LNCaP clone FGC (cell line): ENCODE measurements at regions not wholly inside any gene's neighbourhood (a gene's known extent, or its start where the extent isn't known, plus 50 kb on each side); places are given as distances from the start of the nearest gene placed in this dataset.

Experiments
- DNase-seq: peaks from one replicate; pipeline ENCODE4 v3.0.0-alpha.2; 2011; ENCODE audit warnings: low read depth
- H3K4me3 ChIP-seq: 2 replicates; pipeline ENCODE4 v1.5.1; 2011; ENCODE audit warnings: mild to moderate bottlenecking, low read depth, low read length, control low read depth
- TF ChIP-seq, protein P1 (sequence below): IDR thresholded peaks from 2 replicates; pipeline ENCODE4 v1.5.1; 2012; ENCODE audit warnings: mild to moderate bottlenecking; ENCODE audit not compliant: control insufficient read depth, insufficient read depth; ENCODE audit errors: extremely low read depth

DNA sequence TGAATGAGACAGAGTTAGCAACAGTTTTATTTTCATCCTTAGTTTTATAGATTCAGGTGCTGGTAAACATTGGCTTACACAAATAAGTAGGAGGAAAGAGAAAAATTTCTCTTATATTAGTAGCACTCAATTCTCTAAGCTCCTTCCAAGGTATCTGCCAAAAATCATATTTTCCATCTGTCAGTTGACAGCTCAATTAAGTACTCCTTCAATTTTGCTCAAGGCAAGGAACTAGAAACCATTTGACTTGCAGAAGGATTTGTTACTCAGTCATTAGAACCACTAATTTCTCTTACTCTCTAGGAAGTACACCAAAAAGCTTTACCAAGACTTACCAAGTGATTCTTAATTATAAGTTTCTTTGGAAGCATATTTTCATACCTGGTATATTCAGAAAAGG lies 101.4 kb upstream of the ATP8B1 start:
- DNase-seq = no peak
- H3K4me3 ChIP-seq = no peak overlapping the region
- TF ChIP-seq, protein P1, sequence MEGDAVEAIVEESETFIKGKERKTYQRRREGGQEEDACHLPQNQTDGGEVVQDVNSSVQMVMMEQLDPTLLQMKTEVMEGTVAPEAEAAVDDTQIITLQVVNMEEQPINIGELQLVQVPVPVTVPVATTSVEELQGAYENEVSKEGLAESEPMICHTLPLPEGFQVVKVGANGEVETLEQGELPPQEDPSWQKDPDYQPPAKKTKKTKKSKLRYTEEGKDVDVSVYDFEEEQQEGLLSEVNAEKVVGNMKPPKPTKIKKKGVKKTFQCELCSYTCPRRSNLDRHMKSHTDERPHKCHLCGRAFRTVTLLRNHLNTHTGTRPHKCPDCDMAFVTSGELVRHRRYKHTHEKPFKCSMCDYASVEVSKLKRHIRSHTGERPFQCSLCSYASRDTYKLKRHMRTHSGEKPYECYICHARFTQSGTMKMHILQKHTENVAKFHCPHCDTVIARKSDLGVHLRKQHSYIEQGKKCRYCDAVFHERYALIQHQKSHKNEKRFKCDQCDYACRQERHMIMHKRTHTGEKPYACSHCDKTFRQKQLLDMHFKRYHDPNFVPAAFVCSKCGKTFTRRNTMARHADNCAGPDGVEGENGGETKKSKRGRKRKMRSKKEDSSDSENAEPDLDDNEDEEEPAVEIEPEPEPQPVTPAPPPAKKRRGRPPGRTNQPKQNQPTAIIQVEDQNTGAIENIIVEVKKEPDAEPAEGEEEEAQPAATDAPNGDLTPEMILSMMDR = no peak

DNA sequence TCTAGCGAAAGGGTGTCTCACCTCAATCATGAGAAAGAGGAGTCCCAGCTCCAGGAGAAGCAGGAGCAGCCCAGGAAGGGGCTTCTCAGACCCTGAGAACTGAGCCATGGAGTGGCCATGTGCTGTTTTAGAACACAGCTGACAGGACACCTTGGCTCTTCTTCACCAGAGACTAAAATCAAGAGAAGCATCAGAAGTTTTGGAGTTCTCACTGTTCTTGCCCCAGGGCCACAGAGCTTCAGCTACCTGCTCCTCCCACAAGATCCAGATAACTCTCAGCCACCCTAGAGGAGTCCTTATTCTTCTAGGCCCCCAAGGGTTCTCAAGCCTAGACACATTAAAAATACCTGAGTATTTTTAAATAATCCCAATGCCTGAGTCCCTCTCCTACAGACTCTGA lies 99.6 kb upstream of the ATP8B1 start:
- H3K4me3 ChIP-seq = no peak overlapping the region
- DNase-seq = no peak
- TF ChIP-seq, protein P1 = no peak

GRCh38 chr18:57901825-57902589 lies 98.9 kb upstream of the ATP8B1 start:
- H3K4me3 ChIP-seq = no peak overlapping the region
- TF ChIP-seq, protein P1 = no peak
- DNase-seq = no peak

DNA sequence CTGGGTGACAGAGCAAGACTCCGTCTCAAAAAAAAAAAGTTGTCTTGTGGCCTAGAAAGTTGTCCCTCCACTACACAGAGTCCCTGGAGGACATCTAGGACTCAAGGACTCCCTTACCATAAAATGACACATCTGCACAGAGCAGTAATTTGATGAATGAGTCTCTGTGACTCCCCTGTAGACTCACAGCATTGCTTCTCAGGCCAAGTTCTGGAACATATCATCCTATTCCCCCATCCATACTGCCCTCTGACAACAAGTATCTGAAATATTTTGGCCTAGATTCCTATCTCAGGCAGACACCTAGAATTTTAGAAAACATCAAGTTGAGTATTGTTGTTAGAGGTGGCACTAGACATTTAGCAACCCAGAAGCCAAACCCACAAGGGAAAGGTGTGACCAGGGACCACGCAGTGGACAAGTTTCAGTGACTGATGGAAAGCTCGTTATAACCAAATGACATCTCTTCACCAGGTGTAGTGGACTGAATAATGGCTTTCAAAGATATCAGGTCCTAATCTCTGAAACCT lies 97.9 kb upstream of the ATP8B1 start:
- H3K4me3 ChIP-seq = no peak overlapping the region
- no peak for DNase-seq
- TF ChIP-seq, protein P1 = no peak

GRCh38 chr18:57898506-57899124 lies 95.5 kb upstream of the ATP8B1 start:
- TF ChIP-seq, protein P1 = no peak
- DNase-seq = no peak
- H3K4me3 ChIP-seq = no peak overlapping the region

DNA sequence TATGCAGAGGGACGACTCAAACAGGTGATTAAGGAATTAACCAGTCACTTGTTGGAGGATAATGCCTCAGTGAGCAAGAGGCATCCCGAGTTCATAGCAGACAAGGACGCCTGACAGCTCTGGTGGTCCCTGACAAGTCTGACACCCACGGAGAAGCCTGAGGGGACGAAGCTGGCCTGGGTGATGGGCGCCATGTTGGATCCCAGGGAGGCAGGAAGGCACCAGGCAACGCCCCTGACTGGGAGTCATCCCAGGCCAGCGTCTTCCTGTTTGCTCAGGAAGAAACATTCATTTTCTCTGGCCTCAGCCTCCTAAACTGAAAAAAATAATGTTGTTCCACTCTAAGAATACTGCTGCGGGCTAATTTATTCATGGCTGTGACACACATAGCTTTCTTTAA lies 92.1 kb upstream of the ATP8B1 start:
- no peak for DNase-seq
- no peak overlapping the region for H3K4me3 ChIP-seq
- TF ChIP-seq, protein P1 = no peak
